OCI-LY7 (cell line): ENCODE measurements at regions not wholly inside any gene's neighbourhood (a gene's known extent, or its start where the extent isn't known, plus 50 kb on each side); places are given as distances from the start of the nearest gene placed in this dataset.

Source experiments
- BruUV-seq: library from RNA; stranded (reverse); fragments of 400-500 nt; replicated peaks from 2 replicates; lab custom pipeline; 2021; lab: Mats Ljungman, UMichigan
- CTCF ChIA-PET: fragments of 300-600 bp; sonication (Branson Sonifier 250); formaldehyde crosslinking; loops from one replicate; lab custom pipeline; 2022; ENCODE audit warnings: antibody characterized with exemption; ENCODE audit not compliant: unreplicated experiment; lab: Charles Lee
- POLR2A ChIA-PET: fragments of 300-600 bp; sonication (Branson Sonifier 250); formaldehyde crosslinking; loops from one replicate; lab custom pipeline; 2022; ENCODE audit warnings: antibody characterized with exemption; lab: Charles Lee
- DNase-seq: peaks from one replicate; pipeline ENCODE4 v3.0.0-alpha.2; 2015; ENCODE audit warnings: low spot score
- H2AFZ ChIP-seq: fragments of 200-600 bp; sonication (generic), shearing (Covaris generic); 2 replicates; pipeline ENCODE4 v1.6.1; 2014; ENCODE audit warnings: mild to moderate bottlenecking, antibody characterized with exemption, low read length, moderate library complexity
- H3K27ac ChIP-seq: fragments of 200-600 bp; sonication (generic); 2 replicates; pipeline ENCODE4 v1.5.1; 2014; ENCODE audit warnings: mixed run types, low read depth, mild to moderate bottlenecking, moderate library complexity, low read length, inconsistent platforms; ENCODE audit not compliant: poor library complexity, severe bottlenecking
- H3K36me3 ChIP-seq: fragments of 200-600 bp; sonication (generic); 2 replicates; pipeline ENCODE4 v1.6.1; 2014; ENCODE audit warnings: mild to moderate bottlenecking, antibody characterized with exemption, low read length, moderate library complexity, mixed read lengths; ENCODE audit not compliant: insufficient read depth
- H3K4me1 ChIP-seq: fragments of 200-600 bp; sonication (generic); 2 replicates; pipeline ENCODE4 v1.5.1; 2014; ENCODE audit warnings: mild to moderate bottlenecking, low read length; ENCODE audit not compliant: insufficient read depth, poor library complexity, severe bottlenecking
- H3K4me2 ChIP-seq: fragments of 200-600 bp; sonication (generic); 2 replicates; pipeline ENCODE4 v1.6.1; 2014; ENCODE audit warnings: mild to moderate bottlenecking, low read length
- H3K4me3 ChIP-seq: fragments of 200-600 bp; sonication (generic); 2 replicates; pipeline ENCODE4 v1.5.1; 2014; ENCODE audit warnings: mild to moderate bottlenecking, low read depth, low read length; ENCODE audit not compliant: poor library complexity, severe bottlenecking
- H3K79me2 ChIP-seq: fragments of 200-600 bp; sonication (generic); 2 replicates; pipeline ENCODE4 v1.6.1; 2016; ENCODE audit warnings: low read depth, mild to moderate bottlenecking, low read length, moderate library complexity, mixed read lengths; ENCODE audit not compliant: insufficient read depth
- H3K9me2 ChIP-seq: fragments of 200-600 bp; sonication (generic); 2 replicates; pipeline ENCODE4 v1.6.1; 2016; ENCODE audit warnings: mild to moderate bottlenecking, low read length, mixed read lengths; ENCODE audit not compliant: insufficient read depth
- H3K9me3 ChIP-seq: fragments of 200-600 bp; sonication (generic); 2 replicates; pipeline ENCODE4 v1.6.1; 2014; ENCODE audit warnings: mild to moderate bottlenecking, mixed run types, low read length, mixed read lengths
- H4K20me1 ChIP-seq: fragments of 200-600 bp; sonication (generic); 2 replicates; pipeline ENCODE4 v1.6.1; 2014; ENCODE audit warnings: mild to moderate bottlenecking, antibody characterized with exemption, low read length, moderate library complexity, mixed read lengths; ENCODE audit not compliant: insufficient read depth
- EZH2phosphoT487 ChIP-seq: fragments of 200-600 bp; sonication (generic); IDR thresholded peaks from 2 replicates; pipeline ENCODE4 v1.6.1; 2018; ENCODE audit warnings: low read depth, borderline replicate concordance, mild to moderate bottlenecking, mixed run types, antibody characterized with exemption, low read length, moderate library complexity, mixed read lengths
- intact Hi-C: fragments of 100-400 bp; cut with micrococcal nuclease; formaldehyde crosslinking; loops from one replicate; pipeline ENCODE4 v1.10.0; 2022; ENCODE audit not compliant: unreplicated experiment
- TF ChIP-seq, protein P1 (sequence below): fragments of 200-600 bp; sonication (generic); conservative IDR thresholded peaks from 2 replicates; pipeline ENCODE4 v1.5.1; 2014; ENCODE audit warnings: mild to moderate bottlenecking, antibody characterized with exemption, low read length, moderate library complexity, mixed read lengths

DNA sequence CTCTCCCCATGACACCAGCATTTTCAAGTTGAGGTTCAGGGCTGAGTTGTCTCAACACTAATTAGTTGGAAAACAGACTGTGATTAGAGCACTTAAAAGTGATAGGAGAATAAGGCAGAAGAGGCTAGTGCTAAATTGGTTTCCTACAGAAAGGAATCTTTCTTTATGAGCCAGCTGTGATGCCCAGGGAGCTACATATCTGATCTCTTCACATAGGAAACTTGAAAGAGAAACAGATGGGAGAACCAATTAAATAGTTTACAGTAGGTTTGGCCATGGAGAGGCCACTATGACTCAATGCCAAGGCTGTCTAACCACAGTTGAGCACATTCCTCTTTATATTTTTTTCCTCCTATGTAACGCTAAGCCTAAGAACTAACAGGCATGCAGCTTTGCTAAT, 418.3 kb upstream of the CYRIA start:
- Histone ChIP-seq H3K79me2 (no peaks in the 10 kb centered on the region), H3K36me3 (no peaks in the 10 kb centered on the region), H4K20me1 (no peaks in the 10 kb centered on the region), H3K4me2 (no peak overlapping the region), H3K9me3 (no peaks in the 10 kb centered on the region), H3K9me2 (no peaks in the 10 kb centered on the region), H3K4me1 (no peaks in the 10 kb centered on the region), H2AFZ (no peak overlapping the region), H3K27ac (no peak overlapping the region), H3K4me3 (no peak overlapping the region)
- BruUV-seq = no TSS peak
- ChIA-PET CTCF (no interaction called here), POLR2A (interaction anchor here (0.8 kb wide), 1 partner anchor 24 kb away, joined by 3 read pairs; no protein-coding TSS in a partner anchor)
- TF ChIP-seq, protein P1, sequence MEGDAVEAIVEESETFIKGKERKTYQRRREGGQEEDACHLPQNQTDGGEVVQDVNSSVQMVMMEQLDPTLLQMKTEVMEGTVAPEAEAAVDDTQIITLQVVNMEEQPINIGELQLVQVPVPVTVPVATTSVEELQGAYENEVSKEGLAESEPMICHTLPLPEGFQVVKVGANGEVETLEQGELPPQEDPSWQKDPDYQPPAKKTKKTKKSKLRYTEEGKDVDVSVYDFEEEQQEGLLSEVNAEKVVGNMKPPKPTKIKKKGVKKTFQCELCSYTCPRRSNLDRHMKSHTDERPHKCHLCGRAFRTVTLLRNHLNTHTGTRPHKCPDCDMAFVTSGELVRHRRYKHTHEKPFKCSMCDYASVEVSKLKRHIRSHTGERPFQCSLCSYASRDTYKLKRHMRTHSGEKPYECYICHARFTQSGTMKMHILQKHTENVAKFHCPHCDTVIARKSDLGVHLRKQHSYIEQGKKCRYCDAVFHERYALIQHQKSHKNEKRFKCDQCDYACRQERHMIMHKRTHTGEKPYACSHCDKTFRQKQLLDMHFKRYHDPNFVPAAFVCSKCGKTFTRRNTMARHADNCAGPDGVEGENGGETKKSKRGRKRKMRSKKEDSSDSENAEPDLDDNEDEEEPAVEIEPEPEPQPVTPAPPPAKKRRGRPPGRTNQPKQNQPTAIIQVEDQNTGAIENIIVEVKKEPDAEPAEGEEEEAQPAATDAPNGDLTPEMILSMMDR = no peak
- TF ChIP-seq EZH2phosphoT487 = no peak
- intact Hi-C loops = no loop called here
- DNase-seq = no peak

DNA sequence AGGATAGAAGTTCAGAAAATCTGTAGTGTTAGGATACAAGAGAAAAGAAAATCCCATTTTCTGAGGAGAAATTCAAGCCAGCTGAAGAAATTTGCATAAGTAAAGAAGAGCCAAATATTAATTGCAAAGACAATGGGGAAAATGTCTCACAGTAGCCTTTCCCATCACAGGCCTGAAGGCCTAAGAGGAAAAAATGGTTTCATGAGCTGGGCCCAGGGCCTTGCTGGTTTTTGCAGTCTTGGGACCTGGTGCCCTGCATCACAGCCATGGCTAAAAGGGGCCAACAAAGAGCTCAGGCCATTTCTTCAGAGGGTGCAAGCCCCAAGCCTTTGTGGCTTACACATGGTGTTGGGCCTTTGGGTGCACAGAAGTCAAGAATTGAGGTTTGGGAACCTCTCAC, 413.6 kb upstream of the CYRIA start:
- no peak for DNase-seq
- Histone ChIP-seq H3K9me3 (no peaks in the 10 kb centered on the region), H3K79me2 (no peaks in the 10 kb centered on the region), H3K27ac (no peak overlapping the region), H2AFZ (no peak overlapping the region), H3K4me1 (no peaks in the 10 kb centered on the region), H3K4me2 (no peak overlapping the region), H3K4me3 (no peak overlapping the region), H3K9me2 (no peaks in the 10 kb centered on the region), H4K20me1 (no peaks in the 10 kb centered on the region), H3K36me3 (no peaks in the 10 kb centered on the region)
- no TSS peak for BruUV-seq
- ChIA-PET POLR2A (no interaction called here), CTCF (no interaction called here)
- intact Hi-C loops = no loop called here
- no peak for TF ChIP-seq EZH2phosphoT487
- TF ChIP-seq, protein P1 = no peak

DNA sequence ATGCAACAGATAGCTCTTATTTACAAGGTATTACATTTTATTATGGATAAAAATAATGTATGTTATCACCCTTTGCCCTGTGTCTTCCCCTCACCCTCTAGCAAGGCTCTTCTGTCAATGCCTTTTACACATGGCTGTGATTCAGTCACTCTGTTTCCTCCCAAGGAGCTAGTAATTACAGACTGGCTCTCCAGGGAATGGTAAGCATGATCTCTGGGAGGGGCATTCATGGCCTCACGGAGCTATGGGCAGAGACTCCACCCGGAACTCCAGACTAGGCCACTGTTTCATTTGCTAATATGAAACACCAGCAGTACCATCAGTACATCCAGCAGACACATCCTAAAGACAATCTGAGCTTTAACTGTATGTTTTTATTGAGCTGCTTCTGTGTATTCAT, 410.9 kb upstream of the CYRIA start:
- Histone ChIP-seq H3K4me2 (no peak overlapping the region), H3K4me3 (no peak overlapping the region), H3K9me2 (no peaks in the 10 kb centered on the region), H3K9me3 (no peaks in the 10 kb centered on the region), H3K27ac (no peak overlapping the region), H3K4me1 (no peaks in the 10 kb centered on the region), H3K79me2 (no peaks in the 10 kb centered on the region), H2AFZ (no peak overlapping the region), H3K36me3 (no peaks in the 10 kb centered on the region), H4K20me1 (no peaks in the 10 kb centered on the region)
- no peak for TF ChIP-seq EZH2phosphoT487
- TF ChIP-seq, protein P1 = no peak
- ChIA-PET CTCF (no interaction called here), POLR2A (interaction anchor here (0.5 to 1.5 kb wide), 5 partner anchors 20 to 509 kb away, joined by 3 to 6 read pairs (median 3); no protein-coding TSS in a partner anchor)
- no peak for DNase-seq
- no TSS peak for BruUV-seq
- intact Hi-C loops = no loop called here
